ENCODE measurements at regions not wholly inside any gene's neighbourhood (a gene's known extent, or its start where the extent isn't known, plus 50 kb on each side); places are given as distances from the start of the nearest gene placed in this dataset.
"Not testable (repeated sequence)": the region's sequence is repeated elsewhere in the genome, so short reads cannot be mapped to it uniquely, and the experiment has no call there.

DNA sequence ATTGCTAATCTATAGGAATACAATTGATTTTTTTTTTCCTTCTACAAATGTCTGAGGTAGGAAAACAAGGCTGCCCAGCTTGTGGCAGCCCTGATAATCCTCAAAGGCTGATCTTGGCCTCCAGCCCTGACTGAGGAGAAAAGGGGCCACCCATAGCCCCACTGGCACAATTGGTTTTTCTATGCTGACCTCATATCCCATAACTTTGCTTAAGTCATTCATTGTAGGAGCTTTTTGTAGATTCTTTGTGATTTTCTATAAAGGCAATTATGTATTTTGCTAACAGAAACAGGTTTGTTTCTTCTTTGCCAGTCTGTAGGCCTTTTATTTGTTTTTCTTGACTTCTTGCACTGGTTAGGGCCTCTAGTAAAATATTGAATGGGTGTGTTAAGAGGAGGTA lies 80.2 kb upstream of the C15orf39 start:
- Histone ChIP-seq H3K4me1 (ENCODE audit: insufficient read depth, low read length, poor library complexity, severe bottlenecking) (peaks cover 10% of the 10 kb centered on the region), H3K9me2 (replicated peaks; ENCODE audit: low read depth, low read length) (no peaks in the 10 kb centered on the region), H3F3A (ENCODE audit: low read depth) (no peaks in the 10 kb centered on the region), H2AFZ (ENCODE audit: low read length) (no peak overlapping the region), H4K20me1 (ENCODE audit: insufficient read depth, low read length, poor library complexity, severe bottlenecking) (no peaks in the 10 kb centered on the region), H3K9me3 (ENCODE audit: insufficient read depth, low read depth, low read length) (peaks cover 6% of the 10 kb centered on the region; the same call in 1 of the 2 replicates), H3K9ac (ENCODE audit: low read depth, low read length, poor library complexity, severe bottlenecking) (no peak overlapping the region), H3K27me3 (ENCODE audit: insufficient read depth, low read length, poor library complexity, severe bottlenecking) (no peaks in the 10 kb centered on the region), H3K4me2 (ENCODE audit: low read depth, low read length, poor library complexity, severe bottlenecking) (no peak overlapping the region), H3K36me3 (ENCODE audit: insufficient read depth, low read length) (no peaks in the 10 kb centered on the region), H3K4me3 (ENCODE audit: low read length, poor library complexity, severe bottlenecking) (no peak overlapping the region), H3K79me2 (ENCODE audit: insufficient read depth, low read length) (no peaks in the 10 kb centered on the region)
- no peak for TF ChIP-seq EZH2phosphoT487 (IDR thresholded peaks at IDR 0.05; ENCODE audit: borderline replicate concordance)
- TF ChIP-seq, protein P1, sequence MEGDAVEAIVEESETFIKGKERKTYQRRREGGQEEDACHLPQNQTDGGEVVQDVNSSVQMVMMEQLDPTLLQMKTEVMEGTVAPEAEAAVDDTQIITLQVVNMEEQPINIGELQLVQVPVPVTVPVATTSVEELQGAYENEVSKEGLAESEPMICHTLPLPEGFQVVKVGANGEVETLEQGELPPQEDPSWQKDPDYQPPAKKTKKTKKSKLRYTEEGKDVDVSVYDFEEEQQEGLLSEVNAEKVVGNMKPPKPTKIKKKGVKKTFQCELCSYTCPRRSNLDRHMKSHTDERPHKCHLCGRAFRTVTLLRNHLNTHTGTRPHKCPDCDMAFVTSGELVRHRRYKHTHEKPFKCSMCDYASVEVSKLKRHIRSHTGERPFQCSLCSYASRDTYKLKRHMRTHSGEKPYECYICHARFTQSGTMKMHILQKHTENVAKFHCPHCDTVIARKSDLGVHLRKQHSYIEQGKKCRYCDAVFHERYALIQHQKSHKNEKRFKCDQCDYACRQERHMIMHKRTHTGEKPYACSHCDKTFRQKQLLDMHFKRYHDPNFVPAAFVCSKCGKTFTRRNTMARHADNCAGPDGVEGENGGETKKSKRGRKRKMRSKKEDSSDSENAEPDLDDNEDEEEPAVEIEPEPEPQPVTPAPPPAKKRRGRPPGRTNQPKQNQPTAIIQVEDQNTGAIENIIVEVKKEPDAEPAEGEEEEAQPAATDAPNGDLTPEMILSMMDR (conservative IDR thresholded peaks at IDR 0.05; ENCODE audit: low read length), result no peak

DNA sequence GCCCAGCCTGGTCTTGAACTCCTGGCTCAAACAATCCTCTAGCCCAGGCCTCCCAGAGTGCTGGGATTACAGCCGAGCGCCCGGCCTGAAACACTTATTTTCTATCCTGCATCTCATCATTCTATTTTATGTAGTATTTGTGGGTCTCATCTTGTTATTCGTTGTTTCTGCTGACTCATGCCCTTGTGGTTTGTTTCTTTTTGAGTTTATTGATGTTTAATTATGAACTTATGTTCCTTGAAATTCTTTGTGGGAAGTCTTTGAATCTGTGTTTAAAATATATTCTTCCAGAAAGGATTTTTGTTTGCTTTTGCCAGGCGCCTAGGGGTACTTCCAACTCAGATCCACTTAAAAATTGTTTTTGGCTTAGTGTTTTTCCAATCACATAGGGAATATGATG lies 78.3 kb upstream of the C15orf39 start:
- no peak for TF ChIP-seq EZH2phosphoT487 (IDR thresholded peaks at IDR 0.05; ENCODE audit: borderline replicate concordance)
- TF ChIP-seq, protein P1 (conservative IDR thresholded peaks at IDR 0.05; ENCODE audit: low read length), result no peak
- Histone ChIP-seq H3K36me3 (ENCODE audit: insufficient read depth, low read length) (no peaks in the 10 kb centered on the region), H4K20me1 (ENCODE audit: insufficient read depth, low read length, poor library complexity, severe bottlenecking) (no peaks in the 10 kb centered on the region), H3F3A (ENCODE audit: low read depth) (no peaks in the 10 kb centered on the region), H3K9me2 (replicated peaks; ENCODE audit: low read depth, low read length) (no peaks in the 10 kb centered on the region), H3K79me2 (ENCODE audit: insufficient read depth, low read length) (no peaks in the 10 kb centered on the region), H3K27me3 (ENCODE audit: insufficient read depth, low read length, poor library complexity, severe bottlenecking) (no peaks in the 10 kb centered on the region), H2AFZ (ENCODE audit: low read length) (no peak overlapping the region), H3K9ac (ENCODE audit: low read depth, low read length, poor library complexity, severe bottlenecking) (no peak overlapping the region), H3K4me3 (ENCODE audit: low read length, poor library complexity, severe bottlenecking) (no peak overlapping the region), H3K4me1 (ENCODE audit: insufficient read depth, low read length, poor library complexity, severe bottlenecking) (peaks cover 13% of the 10 kb centered on the region), H3K4me2 (ENCODE audit: low read depth, low read length, poor library complexity, severe bottlenecking) (no peak overlapping the region), H3K9me3 (ENCODE audit: insufficient read depth, low read depth, low read length) (peaks cover 6% of the 10 kb centered on the region; the same call in 1 of the 2 replicates)

DNA sequence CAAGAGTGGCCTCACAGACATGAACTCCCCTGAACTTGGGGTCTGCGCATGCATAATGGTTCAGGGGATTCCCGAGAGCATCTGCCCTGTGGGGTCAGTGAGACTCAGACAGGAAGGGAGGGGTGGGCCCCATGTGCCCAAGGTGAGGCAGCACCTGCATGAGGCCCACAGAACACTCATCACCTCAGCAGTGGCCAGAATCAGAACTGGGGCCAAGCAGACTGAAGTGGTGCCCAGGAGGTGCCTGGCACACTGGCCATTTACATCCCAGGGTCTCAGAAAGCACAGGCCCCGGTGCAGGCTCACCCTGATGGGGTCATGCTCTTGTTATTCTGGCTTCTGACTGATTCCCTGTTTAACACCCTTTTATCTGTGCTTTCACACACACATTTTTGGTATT lies 77.4 kb upstream of the C15orf39 start:
- not testable (repeated sequence) for H3K9me2 ChIP-seq (replicated peaks; ENCODE audit: low read depth, low read length); H3K27me3 ChIP-seq (ENCODE audit: insufficient read depth, low read length, poor library complexity, severe bottlenecking); H2AFZ ChIP-seq (ENCODE audit: low read length); H3K9ac ChIP-seq (ENCODE audit: low read depth, low read length, poor library complexity, severe bottlenecking); H4K20me1 ChIP-seq (ENCODE audit: insufficient read depth, low read length, poor library complexity, severe bottlenecking); H3K4me2 ChIP-seq (ENCODE audit: low read depth, low read length, poor library complexity, severe bottlenecking); H3K36me3 ChIP-seq (ENCODE audit: insufficient read depth, low read length); H3F3A ChIP-seq (ENCODE audit: low read depth); H3K4me3 ChIP-seq (ENCODE audit: low read length, poor library complexity, severe bottlenecking); H3K9me3 ChIP-seq (ENCODE audit: insufficient read depth, low read depth, low read length); H3K79me2 ChIP-seq (ENCODE audit: insufficient read depth, low read length)
- peaks cover 17% of the 10 kb centered on the region for H3K4me1 ChIP-seq (ENCODE audit: insufficient read depth, low read length, poor library complexity, severe bottlenecking)

DNA sequence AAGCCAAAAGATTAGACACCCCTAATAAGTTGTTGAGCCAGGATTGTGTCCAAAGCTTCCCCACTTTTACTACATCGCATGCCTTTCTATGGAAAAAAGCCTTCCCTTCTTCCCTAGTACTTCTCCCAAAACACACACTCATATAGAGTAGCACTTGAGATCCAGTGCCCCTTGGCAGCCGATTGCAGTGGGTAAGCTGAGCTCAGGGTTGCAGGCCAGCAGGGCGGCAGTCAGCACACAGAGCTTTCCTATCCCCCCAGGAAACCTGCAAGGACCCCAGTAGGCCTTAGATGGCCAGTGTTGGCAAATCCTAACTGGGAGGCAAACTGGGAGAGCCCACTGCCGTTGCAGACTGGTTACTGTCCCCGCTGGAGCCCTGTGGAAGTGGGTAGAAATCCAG lies 75.7 kb upstream of the C15orf39 start:
- Histone ChIP-seq H3K4me1 (ENCODE audit: insufficient read depth, low read length, poor library complexity, severe bottlenecking) (peaks cover 26% of the 10 kb centered on the region), H3K9me3 (ENCODE audit: insufficient read depth, low read depth, low read length) (peaks cover 6% of the 10 kb centered on the region; the same call in 1 of the 2 replicates), H3K79me2 (ENCODE audit: insufficient read depth, low read length) (no peaks in the 10 kb centered on the region), H3K9ac (ENCODE audit: low read depth, low read length, poor library complexity, severe bottlenecking) (no peak overlapping the region), H3K27me3 (ENCODE audit: insufficient read depth, low read length, poor library complexity, severe bottlenecking) (no peaks in the 10 kb centered on the region), H3K4me3 (ENCODE audit: low read length, poor library complexity, severe bottlenecking) (no peak overlapping the region), H3K9me2 (replicated peaks; ENCODE audit: low read depth, low read length) (no peaks in the 10 kb centered on the region), H4K20me1 (ENCODE audit: insufficient read depth, low read length, poor library complexity, severe bottlenecking) (no peaks in the 10 kb centered on the region), H2AFZ (ENCODE audit: low read length) (no peak overlapping the region), H3K4me2 (ENCODE audit: low read depth, low read length, poor library complexity, severe bottlenecking) (no peak overlapping the region), H3K36me3 (ENCODE audit: insufficient read depth, low read length) (no peaks in the 10 kb centered on the region), H3F3A (ENCODE audit: low read depth) (no peaks in the 10 kb centered on the region)
- TF ChIP-seq, protein P1 (conservative IDR thresholded peaks at IDR 0.05; ENCODE audit: low read length), result 0 out of 2 replicates have a peak, but pooled peaks have one; percentile 13
- TF ChIP-seq EZH2phosphoT487 (IDR thresholded peaks at IDR 0.05; ENCODE audit: borderline replicate concordance), result no peak
